ENCODE measurements at regions not wholly inside any gene's neighbourhood (a gene's known extent, or its start where the extent isn't known, plus 50 kb on each side); places are given as distances from the start of the nearest gene placed in this dataset.

GRCh38 chr10:79009145-79009544, 59.6 kb upstream of the ZMIZ1 start:
- Histone ChIP-seq H3K9ac (ENCODE audit: low read depth, low read length) (no peak overlapping the region), H3K4me1 (ENCODE audit: control insufficient read depth, insufficient read depth, low read length) (no peaks in the 10 kb centered on the region), H3K9me3 (ENCODE audit: control insufficient read depth, insufficient read depth, low read length) (no peaks in the 10 kb centered on the region)

GRCh38 chr10:79012567-79012966, 56.2 kb upstream of the ZMIZ1 start:
- H3K9ac ChIP-seq (ENCODE audit: low read depth, low read length) = no peak overlapping the region
- H3K36me3 ChIP-seq (ENCODE audit: control insufficient read depth, insufficient read depth, low read length) = no peaks in the 10 kb centered on the region
- peaks cover 3% of the 10 kb centered on the region; the same call in 1 of the 2 replicates for H3K27me3 ChIP-seq (ENCODE audit: control insufficient read depth, insufficient read depth, low read length)
- no peak overlapping the region for H3K4me3 ChIP-seq (ENCODE audit: low read depth, low read length)
- no peaks in the 10 kb centered on the region for H3K9me3 ChIP-seq (ENCODE audit: control insufficient read depth, insufficient read depth, low read length)
- no peak overlapping the region for H3K27ac ChIP-seq (ENCODE audit: low read depth, low read length)
- no peaks in the 10 kb centered on the region for H3K4me1 ChIP-seq (ENCODE audit: control insufficient read depth, insufficient read depth, low read length)

More at GRCh38 chr10:79009145-79009544, 59.6 kb upstream of the ZMIZ1 start:
- Histone ChIP-seq H3K4me3 (ENCODE audit: low read depth, low read length) (no peak overlapping the region), H3K27ac (ENCODE audit: low read depth, low read length) (no peak overlapping the region), H3K36me3 (ENCODE audit: control insufficient read depth, insufficient read depth, low read length) (no peaks in the 10 kb centered on the region), H3K27me3 (ENCODE audit: control insufficient read depth, insufficient read depth, low read length) (peaks cover 3% of the 10 kb centered on the region; the same call in 1 of the 2 replicates)

GRCh38 chr10:79013406-79013987, 55.3 kb upstream of the ZMIZ1 start:
- no peaks in the 10 kb centered on the region for H3K4me1 ChIP-seq (ENCODE audit: control insufficient read depth, insufficient read depth, low read length)
- H3K9me3 ChIP-seq (ENCODE audit: control insufficient read depth, insufficient read depth, low read length) = no peaks in the 10 kb centered on the region
- no peak overlapping the region for H3K27ac ChIP-seq (ENCODE audit: low read depth, low read length)
- H3K36me3 ChIP-seq (ENCODE audit: control insufficient read depth, insufficient read depth, low read length) = no peaks in the 10 kb centered on the region
- no peak overlapping the region for H3K4me3 ChIP-seq (ENCODE audit: low read depth, low read length)
- no peak overlapping the region for H3K9ac ChIP-seq (ENCODE audit: low read depth, low read length)
- H3K27me3 ChIP-seq (ENCODE audit: control insufficient read depth, insufficient read depth, low read length) = peaks cover 3% of the 10 kb centered on the region; the same call in 1 of the 2 replicates

GRCh38 chr10:79014796-79015195, 54.0 kb upstream of the ZMIZ1 start:
- Histone ChIP-seq H3K9me3 (ENCODE audit: control insufficient read depth, insufficient read depth, low read length) (no peaks in the 10 kb centered on the region), H3K4me3 (ENCODE audit: low read depth, low read length) (no peak overlapping the region), H3K4me1 (ENCODE audit: control insufficient read depth, insufficient read depth, low read length) (no peaks in the 10 kb centered on the region), H3K27ac (ENCODE audit: low read depth, low read length) (no peak overlapping the region), H3K9ac (ENCODE audit: low read depth, low read length) (no peak overlapping the region), H3K27me3 (ENCODE audit: control insufficient read depth, insufficient read depth, low read length) (peaks cover 3% of the 10 kb centered on the region; the same call in 1 of the 2 replicates), H3K36me3 (ENCODE audit: control insufficient read depth, insufficient read depth, low read length) (no peaks in the 10 kb centered on the region)

GRCh38 chr10:79017882-79018520, 50.8 kb upstream of the ZMIZ1 start:
- Histone ChIP-seq H3K27me3 (ENCODE audit: control insufficient read depth, insufficient read depth, low read length) (peaks cover 3% of the 10 kb centered on the region; the same call in 1 of the 2 replicates), H3K27ac (ENCODE audit: low read depth, low read length) (no peak overlapping the region), H3K4me3 (ENCODE audit: low read depth, low read length) (no peak overlapping the region), H3K9ac (ENCODE audit: low read depth, low read length) (no peak overlapping the region), H3K36me3 (ENCODE audit: control insufficient read depth, insufficient read depth, low read length) (no peaks in the 10 kb centered on the region), H3K4me1 (ENCODE audit: control insufficient read depth, insufficient read depth, low read length) (no peaks in the 10 kb centered on the region), H3K9me3 (ENCODE audit: control insufficient read depth, insufficient read depth, low read length) (no peaks in the 10 kb centered on the region)

- no peak overlapping the region for H3K27ac ChIP-seq (ENCODE audit: low read depth, low read length)
These were observed 50.2 kb upstream of the ZMIZ1 start for GRCh38 chr10:79018521-79019011.

More at GRCh38 chr10:79018521-79019011, 50.2 kb upstream of the ZMIZ1 start:
- Histone ChIP-seq H3K27me3 (ENCODE audit: control insufficient read depth, insufficient read depth, low read length) (peaks cover 3% of the 10 kb centered on the region; the same call in 1 of the 2 replicates), H3K9me3 (ENCODE audit: control insufficient read depth, insufficient read depth, low read length) (no peaks in the 10 kb centered on the region), H3K36me3 (ENCODE audit: control insufficient read depth, insufficient read depth, low read length) (no peaks in the 10 kb centered on the region), H3K9ac (ENCODE audit: low read depth, low read length) (no peak overlapping the region), H3K4me1 (ENCODE audit: control insufficient read depth, insufficient read depth, low read length) (no peaks in the 10 kb centered on the region), H3K4me3 (ENCODE audit: low read depth, low read length) (no peak overlapping the region)
